Astrocyte (in vitro differentiated cells and primary cell): ENCODE measurements at regions not wholly inside any gene's neighbourhood (a gene's known extent, or its start where the extent isn't known, plus 50 kb on each side); places are given as distances from the start of the nearest gene placed in this dataset.

Experiments used
- DNase-seq: peaks from one replicate; pipeline ENCODE4 v3.0.0-alpha.2; 2010; ENCODE audit warnings: low read depth
- FAIRE-seq: peaks from 2 replicates; lab custom pipeline; 2011; peaks lifted over from hg19 to GRCh38; lab: Jason Lieb, UNC
- H2AFZ ChIP-seq: 2 replicates; pipeline ENCODE4 v1.6.0; 2012; ENCODE audit warnings: low read depth, low read length, inconsistent platforms
- H3K27ac ChIP-seq: 2 replicates; pipeline ENCODE4 v1.5.1; 2011; ENCODE audit warnings: low read depth, low read length, inconsistent platforms
- H3K27me3 ChIP-seq: 2 replicates; pipeline ENCODE4 v1.6.0; 2011; ENCODE audit warnings: low read length, inconsistent platforms; ENCODE audit not compliant: insufficient read depth
- H3K36me3 ChIP-seq: 2 replicates; pipeline ENCODE4 v1.5.1; 2011; ENCODE audit warnings: low read length, inconsistent platforms; ENCODE audit not compliant: insufficient read depth
- H3K4me1 ChIP-seq: 2 replicates; pipeline ENCODE4 v1.5.1; 2011; ENCODE audit warnings: low read length, inconsistent platforms; ENCODE audit not compliant: insufficient read depth
- H3K4me2 ChIP-seq: 2 replicates; pipeline ENCODE4 v1.6.0; 2012; ENCODE audit warnings: low read length, inconsistent platforms
- H3K4me3 ChIP-seq: 2 replicates; pipeline ENCODE4 v1.5.1; 2011; ENCODE audit warnings: low read depth, mild to moderate bottlenecking, low read length, inconsistent platforms; ENCODE audit not compliant: insufficient read depth
- H3K79me2 ChIP-seq: 2 replicates; pipeline ENCODE4 v1.6.0; 2012; ENCODE audit warnings: mild to moderate bottlenecking, low read length, inconsistent platforms; ENCODE audit not compliant: insufficient read depth
- H3K9ac ChIP-seq: 2 replicates; pipeline ENCODE4 v1.6.0; 2012; ENCODE audit warnings: mild to moderate bottlenecking, low read length, inconsistent platforms
- H3K9me3 ChIP-seq: 2 replicates; pipeline ENCODE4 v1.5.1; 2012; ENCODE audit warnings: low read depth, mild to moderate bottlenecking, low read length, inconsistent platforms; ENCODE audit not compliant: insufficient read depth
- H4K20me1 ChIP-seq: 2 replicates; pipeline ENCODE4 v1.6.0; 2012; ENCODE audit warnings: low read length, inconsistent platforms; ENCODE audit not compliant: insufficient read depth
- H3K27ac Mint-ChIP-seq: one replicate; pipeline ENCODE4 v1.8.0; 2021; ENCODE audit warnings: mild to moderate bottlenecking, mixed read lengths; ENCODE audit not compliant: unreplicated experiment
- H3K27me3 Mint-ChIP-seq: one replicate; pipeline ENCODE4 v1.8.0; 2021; ENCODE audit warnings: low read depth, mixed read lengths; ENCODE audit not compliant: unreplicated experiment
- H3K36me3 Mint-ChIP-seq: one replicate; pipeline ENCODE4 v1.8.0; 2021; ENCODE audit warnings: low read depth, mixed read lengths; ENCODE audit not compliant: unreplicated experiment
- H3K4me1 Mint-ChIP-seq: one replicate; pipeline ENCODE4 v1.8.0; 2021; ENCODE audit warnings: low read depth, mixed read lengths; ENCODE audit not compliant: unreplicated experiment
- H3K4me3 Mint-ChIP-seq: one replicate; pipeline ENCODE4 v1.8.0; 2021; ENCODE audit warnings: mild to moderate bottlenecking, moderate library complexity, mixed read lengths; ENCODE audit not compliant: unreplicated experiment
- H3K9me3 Mint-ChIP-seq: one replicate; pipeline ENCODE4 v1.8.0; 2021; ENCODE audit warnings: mild to moderate bottlenecking, mixed read lengths; ENCODE audit not compliant: unreplicated experiment
- EZH2 ChIP-seq: IDR thresholded peaks from 2 replicates; pipeline ENCODE4 v1.6.1; 2012; ENCODE audit warnings: mild to moderate bottlenecking, low read length, inconsistent platforms; ENCODE audit not compliant: insufficient read depth
- TF ChIP-seq, protein P1 (sequence below): IDR thresholded peaks from 2 replicates; pipeline ENCODE4 v1.5.1; 2011; ENCODE audit warnings: low read depth, mild to moderate bottlenecking, inconsistent platforms, low read length, moderate library complexity; ENCODE audit not compliant: insufficient read depth

- Histone ChIP-seq H2AFZ (no peak overlapping the region), H3K4me2 (no peak overlapping the region), H3K27ac (no peak overlapping the region), H3K4me1 (peaks cover 12% of the 10 kb centered on the region), H3K9me3 (no peaks in the 10 kb centered on the region), H3K36me3 (no peaks in the 10 kb centered on the region), H4K20me1 (no peaks in the 10 kb centered on the region), H3K79me2 (no peaks in the 10 kb centered on the region), H3K9ac (no peak overlapping the region), H3K4me3 (no peak overlapping the region), H3K27me3 (no peaks in the 10 kb centered on the region)
- TF ChIP-seq, protein P1, sequence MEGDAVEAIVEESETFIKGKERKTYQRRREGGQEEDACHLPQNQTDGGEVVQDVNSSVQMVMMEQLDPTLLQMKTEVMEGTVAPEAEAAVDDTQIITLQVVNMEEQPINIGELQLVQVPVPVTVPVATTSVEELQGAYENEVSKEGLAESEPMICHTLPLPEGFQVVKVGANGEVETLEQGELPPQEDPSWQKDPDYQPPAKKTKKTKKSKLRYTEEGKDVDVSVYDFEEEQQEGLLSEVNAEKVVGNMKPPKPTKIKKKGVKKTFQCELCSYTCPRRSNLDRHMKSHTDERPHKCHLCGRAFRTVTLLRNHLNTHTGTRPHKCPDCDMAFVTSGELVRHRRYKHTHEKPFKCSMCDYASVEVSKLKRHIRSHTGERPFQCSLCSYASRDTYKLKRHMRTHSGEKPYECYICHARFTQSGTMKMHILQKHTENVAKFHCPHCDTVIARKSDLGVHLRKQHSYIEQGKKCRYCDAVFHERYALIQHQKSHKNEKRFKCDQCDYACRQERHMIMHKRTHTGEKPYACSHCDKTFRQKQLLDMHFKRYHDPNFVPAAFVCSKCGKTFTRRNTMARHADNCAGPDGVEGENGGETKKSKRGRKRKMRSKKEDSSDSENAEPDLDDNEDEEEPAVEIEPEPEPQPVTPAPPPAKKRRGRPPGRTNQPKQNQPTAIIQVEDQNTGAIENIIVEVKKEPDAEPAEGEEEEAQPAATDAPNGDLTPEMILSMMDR: no peak
- TF ChIP-seq EZH2: no peak
- Mint-ChIP-seq H3K27ac (no peak overlapping the region), H3K9me3 (no peaks in the 10 kb centered on the region), H3K4me1 (peaks cover 22% of the 10 kb centered on the region), H3K27me3 (peaks cover 1% of the 10 kb centered on the region), H3K4me3 (no peak overlapping the region), H3K36me3 (no peaks in the 10 kb centered on the region)
- no peak for FAIRE-seq
- DNase-seq: no peak
Measured at GRCh38 chr3:14253707-14254382, 75.2 kb downstream of the LSM3 start.

DNA sequence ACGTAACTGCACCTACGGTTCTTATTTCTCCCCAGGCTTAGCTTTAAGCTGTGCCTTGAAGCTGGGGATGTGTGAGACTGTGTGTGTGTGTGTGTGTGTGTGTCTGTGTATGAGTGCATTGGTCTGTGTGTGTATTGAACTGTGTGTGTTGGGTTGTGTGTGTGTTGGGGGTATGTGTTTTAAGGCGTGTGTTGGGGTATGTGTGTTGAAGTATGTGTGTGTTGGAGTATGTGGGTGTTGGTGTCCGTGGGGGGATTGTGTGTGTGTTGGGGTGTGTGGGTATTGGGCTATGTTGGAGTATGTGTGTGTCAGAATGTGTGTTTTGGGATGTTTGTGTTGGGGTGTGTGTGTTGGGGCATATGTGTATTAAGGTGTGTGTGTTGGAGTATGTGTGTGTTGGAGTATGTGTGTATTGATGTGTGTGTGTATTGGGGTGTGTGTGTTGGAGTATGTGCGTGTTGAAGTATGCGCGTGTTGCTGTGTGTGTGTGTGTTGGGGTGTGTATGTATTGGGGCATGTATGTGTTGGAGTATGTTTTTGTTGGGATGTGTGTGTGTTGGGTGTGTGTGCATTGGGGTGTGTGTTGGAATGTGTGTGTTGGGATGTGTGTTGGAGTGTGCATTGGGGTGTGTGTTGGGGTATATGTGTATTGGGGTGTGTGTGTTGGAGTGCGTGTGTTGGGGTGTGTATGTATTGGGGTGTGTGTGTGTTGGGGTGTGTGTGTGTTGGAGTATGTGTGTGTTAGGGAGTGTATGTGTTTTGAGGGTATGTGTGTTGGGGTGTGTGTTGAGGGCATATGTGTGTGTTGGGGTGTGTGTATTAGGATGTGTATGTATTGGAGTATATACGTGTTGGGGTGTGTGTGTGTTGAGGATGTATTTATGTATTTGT, 76.4 kb downstream of the LSM3 start:
- no peak overlapping the region for H3K27ac Mint-ChIP-seq
- peaks cover 22% of the 10 kb centered on the region for H3K4me1 Mint-ChIP-seq

More for the DNA sequence above, 76.4 kb downstream of the LSM3 start:
- Histone ChIP-seq H3K27me3 (no peaks in the 10 kb centered on the region), H2AFZ (no peak overlapping the region), H3K4me2 (no peak overlapping the region), H3K9ac (no peak overlapping the region), H3K27ac (no peak overlapping the region), H3K79me2 (no peaks in the 10 kb centered on the region), H3K36me3 (no peaks in the 10 kb centered on the region), H3K9me3 (no peaks in the 10 kb centered on the region), H3K4me3 (no peak overlapping the region), H4K20me1 (no peaks in the 10 kb centered on the region), H3K4me1 (peaks cover 12% of the 10 kb centered on the region)
- no peaks in the 10 kb centered on the region for H3K36me3 Mint-ChIP-seq
- peaks cover 5% of the 10 kb centered on the region for H3K27me3 Mint-ChIP-seq
- no peak for TF ChIP-seq EZH2
- TF ChIP-seq, protein P1: no peak
- H3K4me3 Mint-ChIP-seq: no peak overlapping the region
- H3K9me3 Mint-ChIP-seq: no peaks in the 10 kb centered on the region
- FAIRE-seq: no peak
- DNase-seq: no peak
